GM06990 (cell line): ENCODE measurements at regions not wholly inside any gene's neighbourhood (a gene's known extent, or its start where the extent isn't known, plus 50 kb on each side); places are given as distances from the start of the nearest gene placed in this dataset.

ENCODE experiments used
- DNase-seq: peaks from one replicate; pipeline ENCODE4 v3.0.0-alpha.2; 2011; ENCODE audit not compliant: insufficient read length; ENCODE audit errors: extremely low read depth
- H3K27me3 ChIP-seq: replicated peaks from 2 replicates; pipeline ENCODE4 v1.6.0; 2011; ENCODE audit warnings: low read length; ENCODE audit not compliant: control insufficient read depth, insufficient read depth
- H3K36me3 ChIP-seq: 2 replicates; pipeline ENCODE4 v1.5.1; 2011; ENCODE audit warnings: low read length; ENCODE audit not compliant: control insufficient read depth, insufficient read depth
- H3K4me3 ChIP-seq: replicated peaks from 2 replicates; pipeline ENCODE4 v1.5.1; 2011; ENCODE audit warnings: low read depth, mild to moderate bottlenecking, control low read depth, low read length
- CTCF ChIP-seq: IDR thresholded peaks from 2 replicates; pipeline ENCODE4 v1.5.1; 2011; ENCODE audit warnings: low read length, control low read depth, mild to moderate bottlenecking, inconsistent platforms; ENCODE audit not compliant: insufficient read depth, poor library complexity, severe bottlenecking

- Histone ChIP-seq H3K4me3 (no peak overlapping the region), H3K27me3 (no peaks in the 10 kb centered on the region), H3K36me3 (no peaks in the 10 kb centered on the region)
- no peak for TF ChIP-seq CTCF
- DNase-seq: no peak
Measured at GRCh38 chr13:38283346-38283745, 66.3 kb upstream of the UFM1 start.

DNA sequence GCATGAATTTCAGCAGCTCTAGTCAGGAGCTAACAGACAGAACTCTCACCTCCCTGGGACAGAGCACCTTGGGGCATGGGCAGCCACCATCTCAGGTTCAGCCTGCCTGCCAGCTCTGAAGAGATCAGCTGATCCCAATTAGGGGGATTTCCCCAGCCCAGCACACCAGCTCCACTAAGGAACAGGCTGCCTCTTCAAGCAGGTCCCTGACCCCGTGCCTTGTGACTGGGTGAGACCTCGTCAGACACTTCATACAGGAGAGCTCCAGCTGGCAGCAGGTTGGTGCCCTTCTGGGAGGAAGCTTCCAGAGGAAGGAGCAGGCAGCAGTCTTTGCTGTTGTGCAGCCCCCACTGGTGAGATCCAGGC lies 84.5 kb upstream of the UFM1 start:
- no peak for TF ChIP-seq CTCF
- Histone ChIP-seq H3K36me3 (no peaks in the 10 kb centered on the region), H3K27me3 (no peaks in the 10 kb centered on the region), H3K4me3 (no peak overlapping the region)
- no peak for DNase-seq

DNA sequence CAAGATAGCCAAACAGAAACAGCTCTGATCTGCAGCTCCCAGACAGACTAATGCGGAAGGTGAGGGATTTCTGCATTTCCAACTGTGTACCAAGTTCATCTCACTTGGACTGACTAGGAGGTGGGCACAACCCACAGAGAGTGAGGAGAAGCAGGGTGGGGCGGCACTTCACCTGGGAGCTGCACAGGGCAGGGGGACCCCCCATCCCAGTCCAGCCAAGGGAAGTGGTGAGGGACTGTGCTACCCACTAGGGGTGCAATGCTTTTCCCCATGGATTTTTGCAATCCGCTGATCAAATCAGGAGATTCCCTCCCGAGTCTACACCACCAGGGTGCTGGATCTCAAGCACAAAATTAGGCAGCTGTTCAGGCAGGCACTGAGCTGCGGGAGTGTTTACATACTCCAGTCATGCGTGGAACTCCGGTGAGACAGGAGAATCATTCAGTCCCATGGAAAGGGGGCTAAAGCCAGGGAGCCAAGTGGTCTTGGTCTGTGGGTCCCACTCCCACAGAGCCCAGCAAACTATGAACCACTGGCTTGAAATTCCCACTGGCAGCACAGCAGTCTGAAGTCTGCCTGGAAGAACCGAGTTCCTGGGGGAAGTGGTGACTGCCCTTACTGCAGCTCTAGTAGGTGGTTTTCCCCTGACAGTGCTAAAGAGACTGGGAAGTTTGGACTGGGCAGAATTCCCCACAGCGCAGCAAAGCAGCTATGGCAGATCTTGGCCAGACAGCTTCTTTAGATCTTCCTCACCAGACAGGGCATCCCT lies 85.1 kb upstream of the UFM1 start:
- Histone ChIP-seq H3K4me3 (no peak overlapping the region), H3K27me3 (no peaks in the 10 kb centered on the region)
- no peak for TF ChIP-seq CTCF

GRCh38 chr13:38262211-38262610 lies 87.4 kb upstream of the UFM1 start:
- TF ChIP-seq CTCF: no peak
- H3K36me3 ChIP-seq: no peaks in the 10 kb centered on the region
- no peak for DNase-seq
- no peaks in the 10 kb centered on the region for H3K27me3 ChIP-seq
- H3K4me3 ChIP-seq: no peak overlapping the region

More for the DNA sequence above, 85.1 kb upstream of the UFM1 start:
- no peak for DNase-seq
- no peaks in the 10 kb centered on the region for H3K36me3 ChIP-seq

DNA sequence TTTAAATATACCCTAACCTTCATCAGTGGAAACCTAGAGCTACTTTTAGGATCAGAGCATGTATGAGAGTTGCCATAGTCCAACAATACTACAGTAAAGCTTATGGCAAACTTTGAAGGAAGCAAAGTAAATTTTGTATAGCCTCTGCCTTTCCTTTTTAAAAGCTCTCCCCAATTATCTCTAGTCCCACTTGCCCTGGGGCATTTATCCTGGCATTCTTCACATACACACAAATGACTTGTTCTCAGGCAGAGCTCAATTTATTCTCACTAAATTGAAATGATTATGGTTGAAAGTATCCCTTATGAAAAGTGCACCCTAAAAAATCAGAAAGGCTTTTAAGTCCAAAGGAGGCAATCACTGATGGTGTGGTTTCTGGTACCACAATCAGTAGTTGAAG lies 94.1 kb upstream of the UFM1 start:
- no peaks in the 10 kb centered on the region for H3K27me3 ChIP-seq
- no peak for TF ChIP-seq CTCF

GRCh38 chr13:38239874-38240273 lies 109.8 kb upstream of the UFM1 start:
- Histone ChIP-seq H3K4me3 (no peak overlapping the region), H3K27me3 (no peaks in the 10 kb centered on the region), H3K36me3 (no peaks in the 10 kb centered on the region)
- no peak for DNase-seq
- no peak for TF ChIP-seq CTCF

More for the DNA sequence above, 94.1 kb upstream of the UFM1 start:
- H3K4me3 ChIP-seq: no peak overlapping the region
- H3K36me3 ChIP-seq: no peaks in the 10 kb centered on the region
- no peak for DNase-seq
